ENCODE measurements at regions not wholly inside any gene's neighbourhood (a gene's known extent, or its start where the extent isn't known, plus 50 kb on each side); places are given as distances from the start of the nearest gene placed in this dataset.
"Not testable (repeated sequence)": the region's sequence is repeated elsewhere in the genome, so short reads cannot be mapped to it uniquely, and the experiment has no call there.

DNA sequence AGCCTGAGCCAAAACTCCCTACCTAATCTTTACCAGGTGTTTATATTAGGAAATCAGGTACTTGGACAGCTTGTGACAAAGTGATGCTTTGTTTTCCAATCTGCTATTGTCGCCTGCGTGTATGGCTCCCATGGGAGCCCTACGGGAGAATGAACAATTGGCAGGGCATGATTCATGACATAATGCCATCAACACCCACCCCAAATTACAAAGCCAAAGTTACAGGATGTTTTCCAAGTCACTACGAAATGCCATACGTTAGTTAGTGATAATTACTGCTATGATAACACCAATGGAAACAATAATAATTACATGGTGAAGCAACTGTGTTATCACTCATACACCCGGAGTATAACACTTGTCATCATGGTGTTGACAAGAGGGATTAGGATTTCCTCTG lies 226.4 kb downstream of the FAM181B start:
- Histone ChIP-seq H3K27ac (no peak overlapping the region), H3K4me1 (replicated peaks in 1 of 2) (no peaks in the 10 kb centered on the region), H3K27me3 (no peaks in the 10 kb centered on the region), H3K4me3 (no peak overlapping the region), H3K36me3 (replicated peaks in 1 of 2) (no peaks in the 10 kb centered on the region), H3K9me3 (replicated peaks in 1 of 3) (no peaks in the 10 kb centered on the region)
- TF ChIP-seq POLR2A (IDR thresholded peaks at IDR 0.05) (no peak), CTCF (IDR thresholded peaks at IDR 0.05) (no peak)
- intact Hi-C loops (cut with DNase I): no loop called here
- no peak for DNase-seq
- WGBS, 4 donors: 53 to 64% (median 59%) methylated on average over 6 of the region's 6 CpGs

DNA sequence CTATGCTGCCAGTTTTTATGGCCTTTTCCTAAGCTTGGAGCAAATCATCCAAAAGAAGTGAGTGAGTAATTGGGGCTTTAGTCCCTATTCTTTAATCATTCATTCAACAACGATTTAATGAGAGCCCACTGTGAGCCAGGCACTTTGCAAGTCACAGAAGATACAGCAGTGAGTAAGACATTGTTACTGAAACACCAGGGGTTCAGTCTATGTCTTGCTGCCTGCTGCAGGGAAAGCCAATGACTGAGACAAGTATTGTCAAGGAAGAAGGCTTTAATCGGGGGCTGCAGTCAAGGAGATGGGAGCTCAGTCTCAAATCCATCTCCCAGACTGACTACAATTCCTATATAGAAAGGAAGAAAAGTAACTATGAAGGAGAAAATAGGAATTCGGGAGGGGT lies 228.3 kb downstream of the FAM181B start:
- H3K9me3 ChIP-seq (replicated peaks in 1 of 3): no peaks in the 10 kb centered on the region
- H3K36me3 ChIP-seq (replicated peaks in 1 of 2): no peaks in the 10 kb centered on the region
- TF ChIP-seq POLR2A (IDR thresholded peaks at IDR 0.05): no peak
- TF ChIP-seq CTCF (IDR thresholded peaks at IDR 0.05): no peak
- intact Hi-C loops (cut with DNase I): no loop called here
- H3K27me3 ChIP-seq: no peaks in the 10 kb centered on the region
- WGBS, 4 donors: 34 to 47% (median 43%) methylated on average over 3 of the region's 3 CpGs
- no peak overlapping the region for H3K27ac ChIP-seq
- no peak overlapping the region for H3K4me3 ChIP-seq
- H3K4me1 ChIP-seq (replicated peaks in 1 of 2): no peaks in the 10 kb centered on the region
- no peak for DNase-seq

DNA sequence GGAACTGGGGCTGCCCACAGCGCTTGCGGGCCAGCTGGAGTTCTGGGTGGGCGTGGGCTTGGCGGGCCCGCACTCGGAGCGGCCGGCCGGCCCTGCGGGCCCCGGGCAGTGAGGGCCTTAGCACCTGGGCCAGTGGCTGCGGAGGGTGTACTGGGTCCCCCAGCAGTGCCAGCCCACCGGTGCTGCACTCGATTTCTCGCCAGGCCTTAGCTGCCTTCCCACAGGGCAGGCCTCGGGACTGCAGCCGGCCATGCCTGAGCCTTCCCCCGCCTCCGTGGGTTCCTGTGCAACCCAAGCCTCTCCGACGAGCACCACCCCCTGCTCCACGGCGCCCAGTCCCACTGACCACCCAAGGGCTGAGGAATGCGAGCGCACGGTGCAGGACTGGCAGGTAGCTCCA lies 232.5 kb downstream of the FAM181B start:
- H3K27me3 ChIP-seq; intact Hi-C loops (cut with DNase I); H3K4me1 ChIP-seq (replicated peaks in 1 of 2); H3K9me3 ChIP-seq (replicated peaks in 1 of 3); H3K4me3 ChIP-seq; H3K36me3 ChIP-seq (replicated peaks in 1 of 2); H3K27ac ChIP-seq; DNase-seq: not testable (repeated sequence)
- WGBS, 4 donors: 95 to 100% (median 97%) methylated on average over 4 to 25 of the region's 26 CpGs

DNA sequence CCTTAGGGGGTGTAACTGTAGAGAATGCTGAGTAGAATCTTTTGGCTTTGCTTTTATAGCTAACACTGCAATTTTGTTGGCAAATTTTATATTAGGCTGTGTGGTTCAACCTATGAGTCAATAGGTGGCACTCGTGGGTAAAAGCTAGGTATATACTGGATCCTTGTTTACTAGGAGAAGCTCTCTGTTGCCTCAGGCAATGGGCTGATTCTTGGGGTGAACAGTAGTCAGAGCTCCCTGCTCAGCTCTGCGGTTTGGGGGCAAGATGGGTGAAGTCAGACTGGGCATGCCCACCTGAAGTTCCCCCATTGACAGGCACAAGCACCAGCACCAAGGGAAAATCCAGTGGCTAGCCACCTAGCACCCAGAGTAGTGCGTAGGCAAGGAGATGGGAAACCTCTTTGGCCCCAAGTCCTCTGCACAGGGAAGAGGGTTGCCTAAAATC lies 238.7 kb downstream of the FAM181B start:
- intact Hi-C loops (cut with DNase I): loop anchor here in 1 of 2 donors (10.0 kb wide), 1 partner anchor 200 kb away; no protein-coding TSS in a partner anchor
- peak in 1 of 7 donors; percentile 6 for DNase-seq
- no peak overlapping the region for H3K27ac ChIP-seq
- H3K4me3 ChIP-seq: no peak overlapping the region
- WGBS, 4 donors: 38 to 52% (median 42%) methylated on average over 3 of the region's 3 CpGs
- H3K27me3 ChIP-seq: no peaks in the 10 kb centered on the region
- H3K36me3 ChIP-seq (replicated peaks in 1 of 2): no peaks in the 10 kb centered on the region
- no peaks in the 10 kb centered on the region for H3K4me1 ChIP-seq (replicated peaks in 1 of 2)
- TF ChIP-seq POLR2A (IDR thresholded peaks at IDR 0.05) (no peak), CTCF (IDR thresholded peaks at IDR 0.05) (peak; percentile 23 to 54 (median 40))
- no peaks in the 10 kb centered on the region for H3K9me3 ChIP-seq (replicated peaks in 1 of 3)

DNA sequence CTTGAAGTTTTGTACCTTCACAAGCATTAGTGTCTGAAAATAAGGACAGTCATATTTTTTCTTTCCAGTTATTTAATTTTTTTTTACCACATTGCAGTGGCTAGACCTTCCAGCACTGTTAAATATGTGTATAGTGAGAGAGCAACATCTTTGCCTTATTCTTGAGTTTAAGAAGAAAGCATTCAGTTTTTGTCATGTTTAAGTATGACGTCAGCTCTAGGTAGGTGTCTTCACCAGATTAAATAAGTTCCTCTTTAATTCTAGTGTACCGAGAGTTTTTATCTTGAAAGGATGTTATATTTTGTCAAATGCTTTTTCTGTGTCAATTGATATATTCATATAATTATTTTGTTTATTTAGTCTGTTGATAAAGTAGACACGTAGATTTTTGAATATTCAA lies 258.8 kb downstream of the FAM181B start:
- Histone ChIP-seq H3K27me3 (no peaks in the 10 kb centered on the region), H3K4me3 (no peak overlapping the region), H3K4me1 (replicated peaks in 1 of 2) (no peaks in the 10 kb centered on the region), H3K27ac (no peak overlapping the region), H3K36me3 (replicated peaks in 1 of 2) (no peaks in the 10 kb centered on the region), H3K9me3 (replicated peaks in 1 of 3) (peaks cover 0 to 10% (median 0%) of the 10 kb centered on the region in 3 donors)
- no peak for TF ChIP-seq POLR2A (IDR thresholded peaks at IDR 0.05)
- no peak for TF ChIP-seq CTCF (IDR thresholded peaks at IDR 0.05)
- no peak for DNase-seq
- intact Hi-C loops (cut with DNase I): no loop called here
- WGBS, 4 donors: 71 to 73% (median 73%) methylated on average over 3 of the region's 3 CpGs

All from adrenal gland (tissue), 9 donors.